Esophagus muscularis mucosa (tissue), 3 donors: ENCODE measurements at regions not wholly inside any gene's neighbourhood (a gene's known extent, or its start where the extent isn't known, plus 50 kb on each side); places are given as distances from the start of the nearest gene placed in this dataset.
A peak's percentile ranks its signal among the peaks of the same experiment; 100 is the strongest.

ENCODE experiments used
- CTCF ChIP-seq, 3 experiments: fragments of 200-600 bp in 2 of 3; fragments of 450-650 bp in 1 of 3; sonication (generic) in 2 of 3; IDR thresholded peaks; one replicate each; pipeline ENCODE4 v1.5.1; 2017 to 2019; ENCODE audit warnings: antibody characterized with exemption in 3 of 3, mild to moderate bottlenecking in 2 of 3, moderate library complexity in 1 of 3
- POLR2A ChIP-seq: fragments of 450-650 bp; IDR thresholded peaks from one replicate; pipeline ENCODE4 v1.6.1; 2017; ENCODE audit warnings: antibody characterized with exemption, moderate library complexity, mild to moderate bottlenecking, low read depth
- POLR2AphosphoS5 ChIP-seq, 2 donors: sonication (generic); formaldehyde crosslinking; IDR thresholded peaks; one replicate each; pipeline ENCODE4 v1.6.1; 2017; ENCODE audit warnings: antibody characterized with exemption in 2 of 2

GRCh38 chr14:103207388-103208072 is 84.3 kb downstream of the TNFAIP2 start:
- TF ChIP-seq POLR2AphosphoS5 (IDR thresholded peaks at IDR 0.05) (peak; percentile 26 to 67), CTCF (IDR thresholded peaks at IDR 0.05) (no peak), POLR2A (peak; percentile 56)
